Mucosa of descending colon (tissue), 3 donors: ENCODE measurements at regions not wholly inside any gene's neighbourhood (a gene's known extent, or its start where the extent isn't known, plus 50 kb on each side); places are given as distances from the start of the nearest gene placed in this dataset.

ENCODE experiments used
- ATAC-seq: fragments of 200-7000 bp; cut with Tn5 transposase; one replicate; pipeline ENCODE4 v1.9.1; 2020; ENCODE audit warnings: mild to moderate bottlenecking, moderate library complexity
- DNase-seq, 3 donors: peaks; one replicate each; pipeline ENCODE4 v3.0.0-alpha.2; 2020
- H3K36me3 ChIP-seq: fragments of 200-600 bp; one replicate; pipeline ENCODE4 v1.8.0; 2021; ENCODE audit warnings: low read depth, mild to moderate bottlenecking
- H3K4me1 ChIP-seq: fragments of 200-600 bp; one replicate; pipeline ENCODE4 v1.8.0; 2021; ENCODE audit warnings: low read depth, mild to moderate bottlenecking
- H3K4me3 ChIP-seq: fragments of 200-600 bp; one replicate; pipeline ENCODE4 v1.8.0; 2021; ENCODE audit warnings: mild to moderate bottlenecking
- H3K9me3 ChIP-seq: fragments of 200-600 bp; one replicate; pipeline ENCODE4 v1.8.0; 2021; ENCODE audit warnings: mild to moderate bottlenecking
- CTCF ChIP-seq: fragments of 200-600 bp; IDR thresholded peaks from one replicate; pipeline ENCODE4 v1.8.0; 2022; ENCODE audit warnings: antibody characterized with exemption, mild to moderate bottlenecking
- intact Hi-C, 2 donors: fragments of 100-400 bp; cut with DNase I in 1 of 2; cut with micrococcal nuclease in 1 of 2; formaldehyde crosslinking; loops; one replicate each; pipeline versions ENCODE4 v1.11.0 to v1.11.1; 2022; cut with DNase I, micrococcal nuclease
- donor health status: DM: no; HTN: no; CAD: no; lungs with moderate emphysema.
- donor health status: DM: no; HTN: no; CAD: no.
- donor health status: DM: no; HTN: yes; CAD: no.

- Histone ChIP-seq H3K4me1 (no peaks in the 10 kb centered on the region), H3K9me3 (no peaks in the 10 kb centered on the region), H3K36me3 (no peaks in the 10 kb centered on the region), H3K4me3 (no peak overlapping the region)
- intact Hi-C loops: no loop called here
- ATAC-seq: no peak
- no peak for DNase-seq
- no peak for TF ChIP-seq CTCF
Observed at GRCh38 chr5:136631186-136631585, 265.8 kb upstream of the TRPC7 start.

- DNase-seq: no peak
- no peaks in the 10 kb centered on the region for H3K36me3 ChIP-seq
- intact Hi-C loops: no loop called here
- TF ChIP-seq CTCF: no peak
- H3K4me3 ChIP-seq: no peak overlapping the region
- no peaks in the 10 kb centered on the region for H3K9me3 ChIP-seq
- H3K4me1 ChIP-seq: no peaks in the 10 kb centered on the region
- no peak for ATAC-seq
Observed at GRCh38 chr5:136629125-136629792, 263.9 kb upstream of the TRPC7 start.

GRCh38 chr5:136626531-136626930, 261.2 kb upstream of the TRPC7 start:
- Histone ChIP-seq H3K4me1 (no peaks in the 10 kb centered on the region), H3K9me3 (no peaks in the 10 kb centered on the region), H3K36me3 (no peaks in the 10 kb centered on the region), H3K4me3 (no peak overlapping the region)
- TF ChIP-seq CTCF: no peak
- ATAC-seq (no peak), DNase-seq (no peak)
- intact Hi-C loops: no loop called here

GRCh38 chr5:136622747-136623146, 257.4 kb upstream of the TRPC7 start:
- H3K4me1 ChIP-seq: no peaks in the 10 kb centered on the region
- DNase-seq (no peak), ATAC-seq (no peak)
- H3K36me3 ChIP-seq: no peaks in the 10 kb centered on the region
- no peaks in the 10 kb centered on the region for H3K9me3 ChIP-seq
- no peak for TF ChIP-seq CTCF
- H3K4me3 ChIP-seq: no peak overlapping the region
- intact Hi-C loops: no loop called here

GRCh38 chr5:136621743-136622142, 256.4 kb upstream of the TRPC7 start:
- H3K4me1 ChIP-seq: no peaks in the 10 kb centered on the region
- DNase-seq (no peak), ATAC-seq (no peak)
- H3K4me3 ChIP-seq: no peak overlapping the region
- TF ChIP-seq CTCF: no peak
- H3K36me3 ChIP-seq: no peaks in the 10 kb centered on the region
- no peaks in the 10 kb centered on the region for H3K9me3 ChIP-seq
- intact Hi-C loops: no loop called here

- ATAC-seq (no peak), DNase-seq (no peak)
- H3K4me3 ChIP-seq: no peak overlapping the region
- H3K4me1 ChIP-seq: no peaks in the 10 kb centered on the region
- no peak for TF ChIP-seq CTCF
- no peaks in the 10 kb centered on the region for H3K36me3 ChIP-seq
- intact Hi-C loops: no loop called here
- H3K9me3 ChIP-seq: no peaks in the 10 kb centered on the region
Observed at GRCh38 chr5:136620621-136621020, 255.3 kb upstream of the TRPC7 start.
